HEK293 (cell line): ENCODE measurements at regions not wholly inside any gene's neighbourhood (a gene's known extent, or its start where the extent isn't known, plus 50 kb on each side); places are given as distances from the start of the nearest gene placed in this dataset.

Experiments used
- CTCF ChIA-PET: fragments of 350-600 bp; formaldehyde crosslinking; extraction: SDS; loops from one replicate; lab custom pipeline; 2021; ENCODE audit warnings: antibody characterized with exemption; lab: Yijun Ruan, JAX
- POLR2A ChIA-PET: fragments of 300-600 bp; formaldehyde crosslinking; extraction: SDS; loops from one replicate; lab custom pipeline; 2020; ENCODE audit warnings: antibody characterized with exemption, inconsistent platforms; lab: Yijun Ruan, JAX
- H3K27ac ChIP-seq: fragments of 200-500 bp; sonication (Bioruptor generic); 2 replicates; pipeline ENCODE4 v1.5.1; 2014; ENCODE audit warnings: low read depth, low read length, control low read depth, inconsistent platforms; ENCODE audit errors: extremely low read depth
- H3K36me3 ChIP-seq, 2 experiments: fragments of 200-500 bp in 1 of 2; sonication (Bioruptor generic) in 1 of 2; 1 replicate in 1 of 2; 2 replicates in 1 of 2; pipeline ENCODE4 v1.5.1; 2014 to 2017; ENCODE audit warnings: inconsistent platforms in 2 of 2, low read length in 2 of 2; ENCODE audit not compliant: control insufficient read depth in 2 of 2, insufficient read depth in 1 of 2
- H3K4me1 ChIP-seq: fragments of 200-500 bp; sonication (Bioruptor generic); 2 replicates; pipeline ENCODE4 v1.5.1; 2014; ENCODE audit warnings: mild to moderate bottlenecking, low read length, inconsistent platforms; ENCODE audit not compliant: control insufficient read depth, insufficient read depth
- H3K4me3 ChIP-seq: 2 replicates; pipeline ENCODE4 v1.5.1; 2011; ENCODE audit warnings: low read depth, mild to moderate bottlenecking, control low read depth, low read length, moderate library complexity
- H3K9me3 ChIP-seq: fragments of 200-500 bp; sonication (Bioruptor generic); 2 replicates; pipeline ENCODE4 v1.5.1; 2014; ENCODE audit warnings: low read depth, low read length, inconsistent platforms; ENCODE audit not compliant: control insufficient read depth, insufficient read depth
- GLI2 ChIP-seq: fragments of 450-650 bp; formaldehyde crosslinking; IDR thresholded peaks from 2 replicates; pipeline ENCODE4; 2017; ENCODE audit warnings: missing biosample characterization, missing genetic modification characterization, low read depth, borderline replicate concordance
- IKZF3 ChIP-seq: fragments of 450-650 bp; IDR thresholded peaks from 2 replicates; pipeline ENCODE4 v1.5.0; 2018; ENCODE audit warnings: missing biosample characterization, mild to moderate bottlenecking, missing genetic modification characterization, moderate library complexity
- PRDM6 ChIP-seq: fragments of 450-650 bp; formaldehyde crosslinking; IDR thresholded peaks from 2 replicates; pipeline ENCODE4 v1.5.1; 2017; ENCODE audit warnings: missing biosample characterization, missing genetic modification characterization
- SCRT2 ChIP-seq: fragments of 450-650 bp; formaldehyde crosslinking; IDR thresholded peaks from 2 replicates; pipeline ENCODE4 v1.5.1; 2016; ENCODE audit warnings: missing biosample characterization, missing genetic modification characterization
- SP7 ChIP-seq: fragments of 450-650 bp; formaldehyde crosslinking; IDR thresholded peaks from 2 replicates; pipeline ENCODE4 v1.5.1; 2016; ENCODE audit warnings: missing biosample characterization, missing genetic modification characterization
- WT1 ChIP-seq: fragments of 450-650 bp; formaldehyde crosslinking; IDR thresholded peaks from 2 replicates; pipeline ENCODE4 v1.5.1; 2016; ENCODE audit warnings: missing biosample characterization, missing genetic modification characterization
- ZBTB44 ChIP-seq: fragments of 450-650 bp; IDR thresholded peaks from 2 replicates; pipeline ENCODE4 v1.5.1; 2018; ENCODE audit warnings: missing biosample characterization, mild to moderate bottlenecking, missing genetic modification characterization
- ZFP37 ChIP-seq: fragments of 450-650 bp; formaldehyde crosslinking; IDR thresholded peaks from 2 replicates; pipeline ENCODE4 v1.5.1; 2016; ENCODE audit warnings: missing biosample characterization, missing genetic modification characterization
- ZNF184 ChIP-seq: fragments of 450-650 bp; IDR thresholded peaks from 2 replicates; pipeline ENCODE4 v1.5.1; 2018; ENCODE audit warnings: missing biosample characterization, mild to moderate bottlenecking, missing genetic modification characterization
- ZNF280C ChIP-seq: fragments of 450-650 bp; formaldehyde crosslinking; IDR thresholded peaks from 2 replicates; pipeline ENCODE4 v1.5.1; 2016; ENCODE audit warnings: missing biosample characterization, missing genetic modification characterization
- ZNF302 ChIP-seq: fragments of 450-650 bp; formaldehyde crosslinking; IDR thresholded peaks from 2 replicates; pipeline ENCODE4 v1.5.1; 2016; ENCODE audit warnings: missing biosample characterization, missing genetic modification characterization, low read depth
- ZNF341 ChIP-seq: fragments of 450-650 bp; formaldehyde crosslinking; IDR thresholded peaks from 2 replicates; pipeline ENCODE4; 2016; ENCODE audit warnings: low read depth, missing biosample characterization, missing genetic modification characterization
- ZNF596 ChIP-seq: fragments of 450-650 bp; IDR thresholded peaks from 2 replicates; pipeline ENCODE4 v1.5.0; 2018; ENCODE audit warnings: missing biosample characterization, mild to moderate bottlenecking, missing genetic modification characterization, moderate library complexity
- ZNF670 ChIP-seq: fragments of 450-650 bp; formaldehyde crosslinking; IDR thresholded peaks from 2 replicates; pipeline ENCODE4 v1.5.1; 2016; ENCODE audit warnings: missing biosample characterization, missing genetic modification characterization, low read depth
- ZNF776 ChIP-seq: fragments of 450-650 bp; formaldehyde crosslinking; IDR thresholded peaks from 2 replicates; pipeline ENCODE4 v1.5.0; 2017; ENCODE audit warnings: missing biosample characterization, missing genetic modification characterization, borderline replicate concordance
- ZSCAN16 ChIP-seq: fragments of 450-650 bp; formaldehyde crosslinking; IDR thresholded peaks from 2 replicates; pipeline ENCODE4 v1.5.1; 2016; ENCODE audit warnings: missing biosample characterization, missing genetic modification characterization
- ZSCAN30 ChIP-seq: fragments of 450-650 bp; IDR thresholded peaks from 2 replicates; pipeline ENCODE4 v1.5.1; 2018; ENCODE audit warnings: missing biosample characterization, mild to moderate bottlenecking, missing genetic modification characterization, moderate library complexity
- TF ChIP-seq, protein P1 (sequence below): fragments of 450-650 bp; formaldehyde crosslinking; IDR thresholded peaks from 2 replicates; pipeline ENCODE4 v1.5.1; 2016; ENCODE audit warnings: missing biosample characterization, missing genetic modification characterization, low read depth
- TF ChIP-seq, protein P2 (sequence below): fragments of 450-650 bp; formaldehyde crosslinking; IDR thresholded peaks from 2 replicates; pipeline ENCODE4 v1.5.1; 2016; ENCODE audit warnings: missing biosample characterization, missing genetic modification characterization

- ChIA-PET POLR2A (interaction anchor here (0.6 kb wide), 1 partner anchor 304 kb away, joined by 4 read pairs; no protein-coding TSS in a partner anchor), CTCF (interaction anchor here (0.5 to 0.6 kb wide), 2 partner anchors 305 to 1022 kb away, joined by 3 read pairs; partner anchors contain the start of gene NR2F1-AS1)
- Histone ChIP-seq H3K36me3 (no peaks in the 10 kb centered on the region), H3K27ac (no peak overlapping the region), H3K4me3 (no peak overlapping the region), H3K9me3 (no peaks in the 10 kb centered on the region), H3K4me1 (peaks cover 16% of the 10 kb centered on the region)
- TF ChIP-seq ZNF341 (peak; percentile 51; the same call in 1 of the 2 replicates), ZBTB44 (tag by site-specific recombination) (0 out of 2 replicates have a peak, but pooled peaks have one; percentile 41), ZNF776 (tag by site-specific recombination) (no peak)
- TF ChIP-seq, protein P1, sequence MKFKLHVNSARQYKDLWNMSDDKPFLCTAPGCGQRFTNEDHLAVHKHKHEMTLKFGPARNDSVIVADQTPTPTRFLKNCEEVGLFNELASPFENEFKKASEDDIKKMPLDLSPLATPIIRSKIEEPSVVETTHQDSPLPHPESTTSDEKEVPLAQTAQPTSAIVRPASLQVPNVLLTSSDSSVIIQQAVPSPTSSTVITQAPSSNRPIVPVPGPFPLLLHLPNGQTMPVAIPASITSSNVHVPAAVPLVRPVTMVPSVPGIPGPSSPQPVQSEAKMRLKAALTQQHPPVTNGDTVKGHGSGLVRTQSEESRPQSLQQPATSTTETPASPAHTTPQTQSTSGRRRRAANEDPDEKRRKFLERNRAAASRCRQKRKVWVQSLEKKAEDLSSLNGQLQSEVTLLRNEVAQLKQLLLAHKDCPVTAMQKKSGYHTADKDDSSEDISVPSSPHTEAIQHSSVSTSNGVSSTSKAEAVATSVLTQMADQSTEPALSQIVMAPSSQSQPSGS (tag by site-specific recombination) = peak; percentile 69
Measured at GRCh38 chr5:93886098-93886806, 144.9 kb upstream of the POU5F2 start.

- ChIA-PET POLR2A (no interaction called here), CTCF (interaction anchor here (1.0 kb wide), 1 partner anchor 11 kb away, joined by 3 read pairs; no protein-coding TSS in a partner anchor)
- no peaks in the 10 kb centered on the region for H3K9me3 ChIP-seq
- no peak overlapping the region for H3K4me3 ChIP-seq
- H3K36me3 ChIP-seq = no peaks in the 10 kb centered on the region
- peak; percentile 11; the same call in 1 of the 2 replicates for TF ChIP-seq PRDM6
- no peak for TF ChIP-seq ZNF184 (tag by site-specific recombination)
- H3K4me1 ChIP-seq = peaks cover 16% of the 10 kb centered on the region
- no peak overlapping the region for H3K27ac ChIP-seq
Measured at GRCh38 chr5:93884254-93884653, 142.9 kb upstream of the POU5F2 start.

DNA sequence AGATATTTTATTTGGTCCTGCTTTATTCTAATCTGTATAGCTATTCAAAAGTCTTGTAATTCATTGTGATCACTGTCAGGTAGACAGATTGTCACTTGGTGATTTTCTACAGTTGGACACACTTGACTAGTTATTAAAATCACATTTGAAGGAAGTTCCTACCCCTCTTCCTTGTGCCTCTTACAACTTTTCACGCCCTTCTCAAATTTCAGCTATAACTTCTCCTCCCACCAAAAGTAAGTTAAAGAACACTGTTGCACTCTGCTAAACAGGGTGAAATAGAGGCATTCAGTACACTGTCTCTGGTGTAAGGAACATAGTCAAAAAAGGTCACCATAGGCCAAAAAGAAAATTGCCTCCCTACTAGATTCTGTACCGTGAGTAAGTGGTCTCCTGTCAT, 142.1 kb upstream of the POU5F2 start:
- ChIA-PET CTCF (interaction anchor here (0.6 to 1.7 kb wide), 4 partner anchors 11 to 589 kb away, joined by 3 to 6 read pairs (median 3); no protein-coding TSS in a partner anchor), POLR2A (no interaction called here)
- H3K27ac ChIP-seq = no peak overlapping the region
- TF ChIP-seq ZNF596 = no peak
- TF ChIP-seq SCRT2 (tag by site-specific recombination) = peak; percentile 47; the same call in 1 of the 2 replicates
- TF ChIP-seq ZFP37 (tag by site-specific recombination) = no peak
- TF ChIP-seq ZNF776 (tag by site-specific recombination) = no peak
- peak; percentile 33; the same call in 1 of the 2 replicates for TF ChIP-seq IKZF3 (tag by site-specific recombination)
- TF ChIP-seq ZSCAN16 (tag by site-specific recombination) = no peak
- TF ChIP-seq, protein P2, sequence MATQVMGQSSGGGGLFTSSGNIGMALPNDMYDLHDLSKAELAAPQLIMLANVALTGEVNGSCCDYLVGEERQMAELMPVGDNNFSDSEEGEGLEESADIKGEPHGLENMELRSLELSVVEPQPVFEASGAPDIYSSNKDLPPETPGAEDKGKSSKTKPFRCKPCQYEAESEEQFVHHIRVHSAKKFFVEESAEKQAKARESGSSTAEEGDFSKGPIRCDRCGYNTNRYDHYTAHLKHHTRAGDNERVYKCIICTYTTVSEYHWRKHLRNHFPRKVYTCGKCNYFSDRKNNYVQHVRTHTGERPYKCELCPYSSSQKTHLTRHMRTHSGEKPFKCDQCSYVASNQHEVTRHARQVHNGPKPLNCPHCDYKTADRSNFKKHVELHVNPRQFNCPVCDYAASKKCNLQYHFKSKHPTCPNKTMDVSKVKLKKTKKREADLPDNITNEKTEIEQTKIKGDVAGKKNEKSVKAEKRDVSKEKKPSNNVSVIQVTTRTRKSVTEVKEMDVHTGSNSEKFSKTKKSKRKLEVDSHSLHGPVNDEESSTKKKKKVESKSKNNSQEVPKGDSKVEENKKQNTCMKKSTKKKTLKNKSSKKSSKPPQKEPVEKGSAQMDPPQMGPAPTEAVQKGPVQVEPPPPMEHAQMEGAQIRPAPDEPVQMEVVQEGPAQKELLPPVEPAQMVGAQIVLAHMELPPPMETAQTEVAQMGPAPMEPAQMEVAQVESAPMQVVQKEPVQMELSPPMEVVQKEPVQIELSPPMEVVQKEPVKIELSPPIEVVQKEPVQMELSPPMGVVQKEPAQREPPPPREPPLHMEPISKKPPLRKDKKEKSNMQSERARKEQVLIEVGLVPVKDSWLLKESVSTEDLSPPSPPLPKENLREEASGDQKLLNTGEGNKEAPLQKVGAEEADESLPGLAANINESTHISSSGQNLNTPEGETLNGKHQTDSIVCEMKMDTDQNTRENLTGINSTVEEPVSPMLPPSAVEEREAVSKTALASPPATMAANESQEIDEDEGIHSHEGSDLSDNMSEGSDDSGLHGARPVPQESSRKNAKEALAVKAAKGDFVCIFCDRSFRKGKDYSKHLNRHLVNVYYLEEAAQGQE (tag by site-specific recombination) = no peak
- TF ChIP-seq GLI2 = no peak
- no peak for TF ChIP-seq ZNF302 (tag by site-specific recombination)
- TF ChIP-seq WT1 (tag by site-specific recombination) = 0 out of 2 replicates have a peak, but pooled peaks have one; percentile 36
- no peak for TF ChIP-seq ZSCAN30 (tag by site-specific recombination)
- no peak for TF ChIP-seq ZNF280C (tag by site-specific recombination)
- TF ChIP-seq ZNF670 = no peak
- no peak; the same call in 1 of the 2 replicates for TF ChIP-seq SP7 (tag by site-specific recombination)

More for the DNA sequence above, 142.1 kb upstream of the POU5F2 start:
- peaks cover 16% of the 10 kb centered on the region for H3K4me1 ChIP-seq
- no peak overlapping the region for H3K4me3 ChIP-seq
- no peaks in the 10 kb centered on the region for H3K36me3 ChIP-seq
- H3K9me3 ChIP-seq = no peaks in the 10 kb centered on the region
